NCI-H748 (cell line): ENCODE measurements at regions not wholly inside any gene's neighbourhood (a gene's known extent, or its start where the extent isn't known, plus 50 kb on each side); places are given as distances from the start of the nearest gene placed in this dataset.
A peak's percentile ranks its signal among the peaks of the same experiment; 100 is the strongest.
"Not testable (repeated sequence)": the region's sequence is repeated elsewhere in the genome, so short reads cannot be mapped to it uniquely, and the experiment has no call there.

Experiments
- DNase-seq: peaks from one replicate; lab custom pipeline; 2025; ENCODE audit not compliant: unreplicated experiment; lab: John Stamatoyannopoulos, UW

GRCh38 chr3:158882445-158882844, 80.6 kb downstream of the MFSD1 start:
- no peak for DNase-seq

- no peak for DNase-seq
Observed at GRCh38 chr3:158896729-158897128, 94.9 kb downstream of the MFSD1 start.

- DNase-seq = no peak
Observed at GRCh38 chr3:158906749-158907148, 104.9 kb downstream of the MFSD1 start.

GRCh38 chr3:158908187-158908734, 106.4 kb downstream of the MFSD1 start:
- DNase-seq = no peak

GRCh38 chr3:158909870-158910269, 108.0 kb downstream of the MFSD1 start:
- DNase-seq = no peak

GRCh38 chr3:158911586-158911985, 109.7 kb downstream of the MFSD1 start:
- DNase-seq = peak; percentile 92

GRCh38 chr3:158912188-158912587, 110.3 kb downstream of the MFSD1 start:
- DNase-seq = peak; percentile 24

- no peak for DNase-seq
Observed at GRCh38 chr3:158912621-158913020, 110.8 kb downstream of the MFSD1 start.

GRCh38 chr3:158916111-158916510, 114.3 kb downstream of the MFSD1 start:
- DNase-seq = peak; percentile 11

- peak; percentile 58 for DNase-seq
Observed at GRCh38 chr3:158918008-158918407, 116.2 kb downstream of the MFSD1 start.

GRCh38 chr3:158918451-158918850, 116.6 kb downstream of the MFSD1 start:
- DNase-seq = no peak

- DNase-seq = no peak
Observed at GRCh38 chr3:158920371-158920770, 118.5 kb downstream of the MFSD1 start.

- DNase-seq = no peak
Observed at GRCh38 chr3:158925021-158925420, 123.2 kb downstream of the MFSD1 start.

GRCh38 chr3:158925828-158926494, 124.1 kb downstream of the MFSD1 start:
- no peak for DNase-seq

- no peak for DNase-seq
Observed at GRCh38 chr3:158935846-158936245, 134.0 kb downstream of the MFSD1 start.

GRCh38 chr3:158936530-158937113, 134.8 kb downstream of the MFSD1 start:
- no peak for DNase-seq

GRCh38 chr3:158950178-158950901, 148.5 kb downstream of the MFSD1 start:
- no peak for DNase-seq

GRCh38 chr3:158953131-158953530, 151.3 kb downstream of the MFSD1 start:
- no peak for DNase-seq

GRCh38 chr3:158954420-158954819, 152.6 kb downstream of the MFSD1 start:
- no peak for DNase-seq

GRCh38 chr3:158957777-158958176, 155.9 kb downstream of the MFSD1 start:
- not testable (repeated sequence) for DNase-seq

GRCh38 chr3:158958873-158959272, 157.0 kb downstream of the MFSD1 start:
- no peak for DNase-seq

- no peak for DNase-seq
Observed at GRCh38 chr3:158961471-158961870, 159.6 kb downstream of the MFSD1 start.
